ENCODE measurements at regions not wholly inside any gene's neighbourhood (a gene's known extent, or its start where the extent isn't known, plus 50 kb on each side); places are given as distances from the start of the nearest gene placed in this dataset.

- TF ChIP-seq CTCF (IDR thresholded peaks at IDR 0.05) (no peak), POLR2AphosphoS5 (IDR thresholded peaks at IDR 0.05; ENCODE audit: insufficient read depth in 1 of 2, low read depth in 1 of 2) (no peak), POLR2A (IDR thresholded peaks at IDR 0.05) (no peak)
These were observed 883.1 kb downstream of the CDH18 start for GRCh38 chr5:19104948-19105347.

Data from vagina (tissue), 2 donors.